ENCODE measurements at regions not wholly inside any gene's neighbourhood (a gene's known extent, or its start where the extent isn't known, plus 50 kb on each side); places are given as distances from the start of the nearest gene placed in this dataset.

DNA sequence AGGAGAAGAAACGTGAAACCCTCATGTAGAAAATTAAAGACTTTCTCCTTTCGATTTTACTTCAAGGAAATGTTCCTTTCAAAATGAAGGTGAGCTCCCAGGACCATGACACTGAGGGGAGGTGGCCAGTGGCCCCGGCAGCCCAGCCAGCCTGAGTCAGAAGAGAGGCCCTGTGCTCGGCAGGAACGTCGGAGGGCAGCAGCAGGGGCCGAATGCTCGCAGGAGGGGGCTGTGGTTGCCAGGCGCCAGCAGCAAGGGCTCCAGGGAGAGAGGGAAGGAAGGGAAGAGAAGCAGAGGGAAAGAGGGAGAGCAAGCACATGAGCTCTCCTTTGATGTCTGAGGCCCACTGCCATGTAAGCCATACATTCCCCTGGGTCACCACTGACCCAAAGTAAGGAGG is 73.3 kb upstream of the ACKR3 start:
- TF ChIP-seq, protein P1, sequence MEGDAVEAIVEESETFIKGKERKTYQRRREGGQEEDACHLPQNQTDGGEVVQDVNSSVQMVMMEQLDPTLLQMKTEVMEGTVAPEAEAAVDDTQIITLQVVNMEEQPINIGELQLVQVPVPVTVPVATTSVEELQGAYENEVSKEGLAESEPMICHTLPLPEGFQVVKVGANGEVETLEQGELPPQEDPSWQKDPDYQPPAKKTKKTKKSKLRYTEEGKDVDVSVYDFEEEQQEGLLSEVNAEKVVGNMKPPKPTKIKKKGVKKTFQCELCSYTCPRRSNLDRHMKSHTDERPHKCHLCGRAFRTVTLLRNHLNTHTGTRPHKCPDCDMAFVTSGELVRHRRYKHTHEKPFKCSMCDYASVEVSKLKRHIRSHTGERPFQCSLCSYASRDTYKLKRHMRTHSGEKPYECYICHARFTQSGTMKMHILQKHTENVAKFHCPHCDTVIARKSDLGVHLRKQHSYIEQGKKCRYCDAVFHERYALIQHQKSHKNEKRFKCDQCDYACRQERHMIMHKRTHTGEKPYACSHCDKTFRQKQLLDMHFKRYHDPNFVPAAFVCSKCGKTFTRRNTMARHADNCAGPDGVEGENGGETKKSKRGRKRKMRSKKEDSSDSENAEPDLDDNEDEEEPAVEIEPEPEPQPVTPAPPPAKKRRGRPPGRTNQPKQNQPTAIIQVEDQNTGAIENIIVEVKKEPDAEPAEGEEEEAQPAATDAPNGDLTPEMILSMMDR (conservative IDR thresholded peaks at IDR 0.05; ENCODE audit: low read depth, low read length): no peak
- TF ChIP-seq EZH2phosphoT487 (IDR thresholded peaks at IDR 0.05; ENCODE audit: borderline replicate concordance, low read length) (no peak), EZH2 (IDR thresholded peaks at IDR 0.05; ENCODE audit: low read length, unreplicated experiment) (no peak)

Data from PC-3 (cell line).